Activated CD4-positive, alpha-beta T cell treated with anti-CD3 and anti-CD28 coated beads for 48 hours (primary cell): ENCODE measurements at regions not wholly inside any gene's neighbourhood (a gene's known extent, or its start where the extent isn't known, plus 50 kb on each side); places are given as distances from the start of the nearest gene placed in this dataset.
"Not testable (repeated sequence)": the region's sequence is repeated elsewhere in the genome, so short reads cannot be mapped to it uniquely, and the experiment has no call there.

Source experiments
- DNase-seq: peaks from one replicate; pipeline ENCODE4 v3.0.0-alpha.2; 2020

DNA sequence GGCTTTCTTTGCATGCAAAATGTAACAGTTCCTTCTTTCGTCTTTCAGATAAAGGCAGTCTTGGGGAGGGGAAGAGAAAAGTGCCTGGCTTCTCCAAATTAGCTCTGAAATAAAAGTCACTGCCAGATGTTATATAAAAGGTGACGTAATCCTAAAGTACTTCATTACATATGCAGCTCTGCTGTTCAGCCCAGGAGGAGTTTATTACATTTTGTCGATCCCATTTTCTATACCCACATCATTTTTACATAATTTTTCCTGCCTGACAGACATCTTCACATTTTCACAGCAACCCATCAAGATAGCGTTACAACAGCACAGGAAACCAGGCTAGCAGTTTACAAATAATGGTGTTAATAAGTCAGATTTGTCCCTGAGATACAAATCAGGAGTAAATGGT is 86.7 kb upstream of the SLC30A5 start:
- no peak for DNase-seq

DNA sequence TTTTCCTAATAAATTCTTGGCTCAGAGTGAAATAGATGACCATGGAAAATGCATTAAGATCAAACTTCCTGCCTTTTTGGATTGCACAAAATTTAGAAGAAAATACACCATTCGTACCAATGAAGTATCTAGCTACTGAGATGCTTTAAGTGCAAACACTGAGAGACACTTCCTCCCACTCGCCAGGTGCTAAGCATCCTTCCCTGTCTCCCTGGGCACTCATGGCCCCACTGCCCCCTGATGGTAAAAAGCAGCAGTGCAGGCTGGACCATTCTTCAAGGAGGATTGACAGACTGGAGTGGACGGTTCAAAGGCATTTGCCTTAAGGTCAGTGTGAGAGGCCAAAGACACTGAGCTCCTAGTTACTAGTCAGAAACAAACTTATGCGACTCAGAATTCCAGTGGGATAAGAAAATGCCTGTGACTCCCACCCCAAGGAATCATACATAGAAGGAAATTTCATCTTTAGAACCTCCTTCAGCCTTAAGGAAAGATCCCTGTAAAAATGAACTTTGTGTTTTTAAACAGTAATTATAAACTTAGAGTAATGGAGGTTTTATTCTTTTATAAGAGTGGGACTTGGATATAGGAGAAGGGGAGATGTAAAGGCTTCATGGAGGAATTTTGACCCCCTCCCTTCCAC is 86.0 kb upstream of the SLC30A5 start:
- DNase-seq: peak; percentile 83

DNA sequence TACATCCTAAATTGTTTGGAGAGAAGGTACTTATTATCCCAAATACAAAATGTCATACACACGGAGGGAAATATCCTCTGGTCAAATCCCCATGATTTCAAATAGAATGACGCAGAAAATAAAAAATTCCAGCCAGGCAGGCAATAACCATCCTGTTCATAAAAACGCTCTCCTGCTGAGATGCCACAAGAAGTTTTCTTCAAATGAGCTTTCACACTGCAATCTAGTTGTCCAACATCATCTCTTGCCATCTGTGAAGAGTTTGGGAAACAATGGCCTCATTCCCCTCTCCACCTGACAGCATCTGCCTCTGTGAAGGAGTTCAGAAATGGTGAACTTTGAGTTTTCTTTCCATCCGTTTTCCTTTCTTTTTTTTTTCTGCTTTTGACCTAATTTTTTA is 83.3 kb upstream of the SLC30A5 start:
- no peak for DNase-seq

GRCh38 chr5:69011910-69012309 is 81.9 kb upstream of the SLC30A5 start:
- no peak for DNase-seq

DNA sequence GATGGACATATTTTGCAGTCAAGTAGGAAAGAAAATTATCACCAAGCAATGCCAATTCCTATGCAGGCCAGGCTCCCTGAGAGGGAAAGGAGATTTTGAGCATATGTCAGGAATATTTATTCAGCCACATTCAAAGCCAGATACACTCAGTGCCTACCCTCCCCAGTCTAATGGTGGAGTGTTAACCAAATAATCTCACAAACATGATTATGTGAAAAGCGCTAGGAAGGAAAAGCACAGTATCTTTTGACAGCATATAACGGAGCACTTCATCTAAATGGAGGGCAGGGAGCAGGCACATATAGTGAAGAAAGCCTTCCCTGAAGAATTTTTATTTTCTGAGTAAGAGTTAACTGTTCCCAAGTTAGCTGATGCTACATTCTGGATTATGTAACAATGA is 80.3 kb upstream of the SLC30A5 start:
- DNase-seq: no peak

DNA sequence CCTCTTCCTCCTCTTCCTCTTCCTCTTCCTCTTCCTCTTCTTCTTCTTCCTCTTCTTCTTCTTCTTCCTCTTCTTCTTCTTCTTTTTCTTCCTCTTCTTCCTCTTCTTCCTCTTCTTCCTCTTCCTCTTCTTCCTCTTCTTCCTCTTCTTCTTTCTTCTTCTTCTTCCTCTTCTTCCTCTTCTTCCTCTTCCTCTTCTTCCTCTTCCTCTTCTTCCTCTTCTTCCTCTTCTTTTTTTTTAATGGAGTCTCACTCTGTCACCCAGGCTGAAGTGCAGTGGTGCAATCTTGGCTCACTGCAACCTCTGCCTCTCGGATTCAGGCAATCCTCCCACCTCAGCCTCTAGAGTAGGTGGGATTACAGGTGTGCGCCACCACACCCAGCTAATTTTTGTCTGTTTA is 79.8 kb upstream of the SLC30A5 start:
- DNase-seq: not testable (repeated sequence)

GRCh38 chr5:69019668-69020375 is 74.0 kb upstream of the SLC30A5 start:
- DNase-seq: no peak

- peak; percentile 21 for DNase-seq
These were observed 69.6 kb upstream of the SLC30A5 start for GRCh38 chr5:69024241-69024651.

- DNase-seq: no peak
These were observed 64.5 kb upstream of the SLC30A5 start for GRCh38 chr5:69029292-69029691.

DNA sequence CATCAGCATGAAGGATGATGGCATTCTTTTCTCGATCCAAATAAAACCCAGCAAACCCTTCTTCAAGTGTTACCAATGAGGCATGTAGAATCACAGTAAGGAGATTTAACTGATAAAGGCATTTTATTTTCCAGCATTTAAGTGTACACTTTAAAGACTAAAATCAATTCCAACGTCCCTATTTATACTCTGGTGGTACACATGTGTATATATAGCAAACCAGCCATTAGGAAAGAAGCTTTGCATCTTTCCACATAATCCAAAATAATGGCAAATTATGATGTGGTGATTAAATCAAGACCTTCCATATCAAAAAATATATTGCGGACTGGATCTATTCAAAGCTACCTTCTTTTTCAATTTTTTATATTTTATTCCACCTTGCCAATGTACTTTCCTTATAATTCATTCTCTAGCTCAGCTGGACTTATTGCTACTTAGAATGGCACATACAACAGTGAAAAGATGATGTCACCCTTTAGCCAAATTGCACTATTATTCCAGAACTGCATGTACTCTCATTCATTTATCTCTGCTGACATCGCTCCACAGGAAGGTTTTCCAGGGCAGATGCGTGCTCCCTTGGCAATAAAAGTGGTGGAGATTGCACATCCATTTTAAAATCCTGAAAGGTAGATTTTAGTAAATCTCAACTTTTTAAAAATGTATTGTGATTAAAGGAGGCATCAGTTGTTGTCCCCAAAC is 63.3 kb upstream of the SLC30A5 start:
- no peak for DNase-seq

DNA sequence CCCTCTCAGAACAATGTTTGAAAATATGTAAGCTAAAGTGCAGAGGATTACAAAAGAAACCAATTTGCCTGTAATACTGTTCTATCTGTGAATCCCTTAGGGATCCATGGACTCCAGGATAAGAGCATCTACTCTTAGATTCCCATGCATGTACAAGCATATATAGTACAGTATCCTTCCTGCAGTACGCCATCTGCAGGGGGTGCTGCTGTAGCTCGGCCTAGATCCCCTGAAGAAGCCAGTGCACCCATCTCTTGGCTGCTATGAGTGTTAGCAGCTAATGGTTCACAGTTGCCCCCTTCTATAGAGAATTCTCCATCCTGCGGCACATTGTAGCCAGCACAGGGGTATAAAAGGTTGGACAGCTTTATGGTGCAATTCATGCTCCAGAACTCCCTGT is 61.8 kb upstream of the SLC30A5 start:
- DNase-seq: no peak

GRCh38 chr5:69033690-69034089 is 60.1 kb upstream of the SLC30A5 start:
- DNase-seq: no peak

GRCh38 chr5:69034898-69035297 is 58.9 kb upstream of the SLC30A5 start:
- no peak for DNase-seq

GRCh38 chr5:69035665-69036064 is 58.1 kb upstream of the SLC30A5 start:
- DNase-seq: no peak

DNA sequence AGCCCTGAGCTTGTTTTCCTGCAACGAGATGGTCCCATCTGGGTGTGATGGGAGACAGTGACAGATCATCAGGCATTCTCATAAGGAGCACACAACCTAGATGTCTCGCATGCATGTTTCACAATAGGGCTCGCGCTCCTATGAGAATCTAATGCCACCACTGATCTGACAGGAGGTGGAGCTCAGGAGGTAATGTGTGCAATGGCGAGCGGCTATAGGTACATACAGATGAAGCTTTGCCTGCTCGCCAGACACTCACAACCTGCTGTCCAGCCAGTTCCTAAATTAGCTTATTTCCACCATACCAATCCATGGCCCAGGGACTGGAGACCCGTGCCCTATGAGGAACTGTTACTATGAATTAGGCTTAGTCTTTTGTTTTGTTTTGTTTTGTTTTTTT is 55.3 kb upstream of the SLC30A5 start:
- DNase-seq: no peak

DNA sequence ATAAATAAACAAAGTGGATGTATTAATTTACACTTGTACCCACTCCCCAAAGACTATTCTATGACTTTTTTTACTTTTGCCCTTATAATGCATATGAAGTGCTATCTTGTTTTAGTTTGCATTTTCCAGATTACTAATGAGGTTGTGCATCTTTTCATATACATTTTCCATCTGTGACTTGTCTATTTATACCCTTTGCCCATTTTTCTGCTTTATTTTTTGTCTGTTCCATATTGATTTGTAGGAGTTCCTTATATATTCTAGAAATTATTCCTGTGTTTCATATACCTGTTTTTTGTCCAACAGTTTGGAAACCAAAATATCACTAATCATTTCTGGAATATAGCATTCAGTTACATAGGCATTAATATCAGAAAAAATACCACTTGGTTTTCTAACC is 54.0 kb upstream of the SLC30A5 start:
- DNase-seq: no peak

GRCh38 chr5:69042500-69042899 is 51.3 kb upstream of the SLC30A5 start:
- DNase-seq: no peak

GRCh38 chr5:69042915-69043654 is 50.7 kb upstream of the SLC30A5 start:
- peak; percentile 79 for DNase-seq

DNA sequence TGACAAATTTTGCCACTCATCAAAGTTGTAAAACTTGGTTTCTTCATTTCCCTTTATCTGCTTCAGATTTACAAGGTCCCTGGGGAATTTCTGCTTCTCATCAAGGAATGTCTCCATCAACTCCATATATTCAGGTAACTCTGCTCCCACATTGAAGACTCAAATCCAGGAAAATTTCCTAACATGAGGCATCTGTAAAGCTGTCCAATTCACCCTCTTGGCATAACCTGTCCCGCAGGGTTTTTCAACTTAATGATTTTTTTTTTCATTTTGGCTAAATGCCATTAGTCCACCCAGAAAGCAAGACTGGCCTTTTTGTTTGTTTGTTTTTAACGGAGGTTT is 50.2 kb upstream of the SLC30A5 start:
- no peak for DNase-seq
